Mucosa of descending colon (tissue), 3 donors: ENCODE measurements at regions not wholly inside any gene's neighbourhood (a gene's known extent, or its start where the extent isn't known, plus 50 kb on each side); places are given as distances from the start of the nearest gene placed in this dataset.
"Not testable (repeated sequence)": the region's sequence is repeated elsewhere in the genome, so short reads cannot be mapped to it uniquely, and the experiment has no call there.

Experiments
- ATAC-seq: fragments of 200-7000 bp; cut with Tn5 transposase; one replicate; pipeline ENCODE4 v1.9.1; 2020; ENCODE audit warnings: mild to moderate bottlenecking, moderate library complexity
- DNase-seq, 3 donors: peaks; one replicate each; pipeline ENCODE4 v3.0.0-alpha.2; 2020
- H3K36me3 ChIP-seq: fragments of 200-600 bp; one replicate; pipeline ENCODE4 v1.8.0; 2021; ENCODE audit warnings: low read depth, mild to moderate bottlenecking
- H3K4me1 ChIP-seq: fragments of 200-600 bp; one replicate; pipeline ENCODE4 v1.8.0; 2021; ENCODE audit warnings: low read depth, mild to moderate bottlenecking
- H3K4me3 ChIP-seq: fragments of 200-600 bp; one replicate; pipeline ENCODE4 v1.8.0; 2021; ENCODE audit warnings: mild to moderate bottlenecking
- H3K9me3 ChIP-seq: fragments of 200-600 bp; one replicate; pipeline ENCODE4 v1.8.0; 2021; ENCODE audit warnings: mild to moderate bottlenecking
- intact Hi-C, 2 donors: fragments of 100-400 bp; cut with DNase I in 1 of 2; cut with micrococcal nuclease in 1 of 2; formaldehyde crosslinking; loops; one replicate each; pipeline versions ENCODE4 v1.11.0 to v1.11.1; 2022; cut with DNase I, micrococcal nuclease
- TF ChIP-seq, protein P1 (sequence below): fragments of 200-600 bp; IDR thresholded peaks from one replicate; pipeline ENCODE4 v1.8.0; 2022; ENCODE audit warnings: antibody characterized with exemption, mild to moderate bottlenecking
- donor health status: DM: no; HTN: no; CAD: no; lungs with moderate emphysema.
- donor health status: DM: no; HTN: no; CAD: no.
- donor health status: DM: no; HTN: yes; CAD: no.

DNA sequence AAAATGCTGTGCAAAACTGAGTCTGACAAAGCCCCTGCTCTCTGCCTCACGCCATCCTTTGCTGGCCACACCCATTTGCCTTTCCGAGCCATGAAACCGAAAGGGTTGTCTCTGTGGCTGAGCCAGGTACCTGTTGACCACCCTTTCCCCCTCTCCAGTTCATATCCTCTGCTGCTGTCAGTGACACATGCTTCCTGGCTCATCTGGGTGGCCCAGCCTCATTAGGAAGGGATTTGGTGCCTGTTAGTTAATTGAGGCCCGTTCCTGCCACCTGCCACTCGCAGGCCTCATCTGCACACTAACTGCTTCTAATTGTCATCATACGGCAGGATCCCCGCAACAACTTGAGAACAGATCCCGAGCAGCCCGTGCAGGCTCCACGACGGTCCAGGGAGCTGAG lies 79.2 kb downstream of the OLIG1 start:
- no peak for ATAC-seq
- intact Hi-C loops, result no loop called here
- no peak for DNase-seq
- TF ChIP-seq, protein P1, sequence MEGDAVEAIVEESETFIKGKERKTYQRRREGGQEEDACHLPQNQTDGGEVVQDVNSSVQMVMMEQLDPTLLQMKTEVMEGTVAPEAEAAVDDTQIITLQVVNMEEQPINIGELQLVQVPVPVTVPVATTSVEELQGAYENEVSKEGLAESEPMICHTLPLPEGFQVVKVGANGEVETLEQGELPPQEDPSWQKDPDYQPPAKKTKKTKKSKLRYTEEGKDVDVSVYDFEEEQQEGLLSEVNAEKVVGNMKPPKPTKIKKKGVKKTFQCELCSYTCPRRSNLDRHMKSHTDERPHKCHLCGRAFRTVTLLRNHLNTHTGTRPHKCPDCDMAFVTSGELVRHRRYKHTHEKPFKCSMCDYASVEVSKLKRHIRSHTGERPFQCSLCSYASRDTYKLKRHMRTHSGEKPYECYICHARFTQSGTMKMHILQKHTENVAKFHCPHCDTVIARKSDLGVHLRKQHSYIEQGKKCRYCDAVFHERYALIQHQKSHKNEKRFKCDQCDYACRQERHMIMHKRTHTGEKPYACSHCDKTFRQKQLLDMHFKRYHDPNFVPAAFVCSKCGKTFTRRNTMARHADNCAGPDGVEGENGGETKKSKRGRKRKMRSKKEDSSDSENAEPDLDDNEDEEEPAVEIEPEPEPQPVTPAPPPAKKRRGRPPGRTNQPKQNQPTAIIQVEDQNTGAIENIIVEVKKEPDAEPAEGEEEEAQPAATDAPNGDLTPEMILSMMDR, result no peak
- Histone ChIP-seq H3K36me3 (no peaks in the 10 kb centered on the region), H3K4me1 (no peaks in the 10 kb centered on the region), H3K9me3 (no peaks in the 10 kb centered on the region), H3K4me3 (no peak overlapping the region)

DNA sequence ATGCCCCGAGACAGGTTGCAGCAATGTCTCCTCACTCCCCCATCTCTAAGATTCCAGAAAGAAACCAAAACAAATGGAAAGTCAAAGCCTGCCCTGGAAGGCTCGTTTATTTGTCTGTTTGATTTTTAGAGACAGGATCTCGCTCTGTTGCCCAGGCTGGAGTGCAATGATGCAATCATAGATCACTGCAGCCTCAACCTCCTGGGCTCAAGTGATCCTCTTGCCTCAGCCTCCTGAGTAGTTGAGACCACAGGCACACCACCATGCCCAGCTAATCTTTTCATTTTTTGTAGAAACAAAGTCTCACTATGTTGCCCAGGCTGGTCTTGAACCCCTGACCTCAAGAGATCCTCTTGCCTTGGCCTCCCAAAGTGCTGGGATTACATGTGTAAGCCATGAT lies 78.8 kb upstream of the IFNAR2 start:
- DNase-seq, H3K4me3 ChIP-seq, intact Hi-C loops, H3K9me3 ChIP-seq, ATAC-seq, H3K36me3 ChIP-seq, H3K4me1 ChIP-seq: not testable (repeated sequence)

DNA sequence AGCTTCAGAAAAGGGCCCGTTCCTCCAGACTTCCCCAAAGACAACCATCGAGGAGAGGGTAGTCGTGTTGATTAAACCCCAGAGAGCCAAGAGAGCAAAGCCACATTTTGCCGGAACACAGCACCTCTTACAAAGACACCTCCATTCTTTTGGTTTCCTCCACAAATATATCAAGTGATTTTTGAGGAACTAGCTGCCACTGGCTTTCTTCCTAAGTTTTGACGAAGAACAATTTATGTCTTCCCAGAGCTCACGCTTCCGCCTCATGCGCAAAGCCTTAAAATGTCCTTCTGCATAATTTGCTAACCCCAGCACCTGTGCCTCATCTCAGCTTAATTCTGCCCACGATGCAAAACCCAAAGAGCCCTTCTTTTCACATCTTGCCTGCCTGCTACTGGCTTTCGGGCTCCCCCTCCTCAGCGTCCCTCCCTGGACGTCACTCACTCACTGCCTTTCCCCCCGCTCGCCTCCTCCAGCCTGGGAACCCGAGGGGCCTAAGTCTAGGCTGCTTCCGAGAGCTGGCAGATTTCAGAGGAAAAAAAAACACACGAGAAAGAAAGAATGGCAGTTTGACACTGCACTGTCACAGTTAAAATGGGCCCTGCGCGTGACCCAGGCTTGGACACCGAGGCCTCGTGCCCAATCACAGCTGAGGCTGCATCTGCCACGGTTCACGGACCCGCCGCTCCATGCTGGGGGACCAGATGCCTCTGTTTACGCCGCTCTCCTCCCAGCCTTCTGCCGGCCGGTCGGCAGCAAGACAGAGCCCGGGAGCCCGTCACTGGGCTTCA lies 77.6 kb upstream of the IFNAR2 start:
- ATAC-seq, result no peak
- intact Hi-C loops, result no loop called here
- Histone ChIP-seq H3K9me3 (no peaks in the 10 kb centered on the region), H3K4me1 (no peaks in the 10 kb centered on the region), H3K4me3 (no peak overlapping the region), H3K36me3 (no peaks in the 10 kb centered on the region)
- no peak for DNase-seq
- TF ChIP-seq, protein P1, result no peak

DNA sequence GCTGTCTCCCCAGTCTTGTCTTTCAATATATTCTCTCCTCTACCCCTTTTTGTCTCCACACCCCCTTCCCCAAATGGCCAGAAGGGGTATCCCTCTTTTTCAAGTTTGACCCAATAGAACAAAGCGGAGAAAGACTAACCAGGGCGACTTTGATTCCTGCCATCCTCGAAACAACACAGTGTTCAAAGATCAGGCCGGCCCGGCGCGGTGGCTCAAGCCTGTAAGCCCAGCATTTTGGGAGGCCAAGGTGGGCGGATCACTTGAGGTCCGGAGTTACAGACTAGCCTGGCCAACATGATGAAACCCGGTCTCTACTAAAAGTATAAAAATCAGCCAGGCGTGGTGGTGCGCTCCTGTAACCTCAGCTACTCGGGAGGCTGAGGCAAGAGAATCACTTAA lies 77.0 kb upstream of the IFNAR2 start:
- Histone ChIP-seq H3K9me3 (no peaks in the 10 kb centered on the region), H3K4me1 (no peaks in the 10 kb centered on the region), H3K4me3 (no peak overlapping the region), H3K36me3 (no peaks in the 10 kb centered on the region)
- intact Hi-C loops, result no loop called here
- ATAC-seq (no peak), DNase-seq (no peak)
- TF ChIP-seq, protein P1, result no peak

DNA sequence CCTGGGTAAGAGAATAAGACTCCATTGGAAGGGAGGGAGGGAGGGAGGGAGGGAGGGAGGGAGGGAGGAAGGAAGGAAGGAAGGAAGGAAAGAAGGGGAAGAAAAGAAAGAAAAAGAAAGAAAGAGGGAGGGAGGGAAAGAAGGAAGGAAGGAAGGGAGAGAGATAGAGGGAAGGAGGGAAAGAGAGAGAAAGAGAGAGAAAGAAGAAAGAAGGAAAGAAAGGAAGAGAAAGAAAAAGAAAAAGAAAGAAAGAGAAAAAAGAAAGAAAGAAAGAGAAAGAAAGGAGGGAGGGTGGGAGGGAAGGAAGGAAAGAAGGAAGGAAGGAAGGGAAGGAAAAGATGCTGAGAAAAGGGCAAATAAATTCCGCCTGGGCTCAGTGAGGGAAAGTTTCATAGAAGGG lies 74.7 kb upstream of the IFNAR2 start:
- no peak overlapping the region for H3K4me3 ChIP-seq
- intact Hi-C loops, result no loop called here
- H3K36me3 ChIP-seq, result no peaks in the 10 kb centered on the region
- no peak for DNase-seq
- no peaks in the 10 kb centered on the region for H3K4me1 ChIP-seq
- TF ChIP-seq, protein P1, result no peak
- no peak for ATAC-seq
- peaks cover 7% of the 10 kb centered on the region for H3K9me3 ChIP-seq

DNA sequence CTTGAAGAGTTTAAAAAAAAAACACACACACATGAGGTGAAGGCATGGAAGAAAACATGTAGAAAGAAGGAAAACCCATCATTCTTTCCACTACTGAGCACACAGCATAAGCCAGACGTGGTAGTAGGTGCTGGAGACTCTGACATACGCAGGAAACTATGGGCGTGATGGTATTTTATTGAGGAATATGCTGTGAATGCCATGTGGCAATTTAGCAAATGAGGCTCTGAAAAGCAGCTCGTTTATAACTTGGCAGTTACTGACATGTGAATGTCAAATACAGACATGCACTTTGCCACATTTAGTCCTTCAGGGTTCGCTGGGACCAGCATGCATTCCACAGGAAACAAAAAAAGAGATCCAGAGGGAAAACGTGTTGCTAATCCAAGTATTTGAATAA lies 74.3 kb upstream of the IFNAR2 start:
- TF ChIP-seq, protein P1, result no peak
- Histone ChIP-seq H3K9me3 (peaks cover 7% of the 10 kb centered on the region), H3K36me3 (no peaks in the 10 kb centered on the region), H3K4me1 (no peaks in the 10 kb centered on the region), H3K4me3 (no peak overlapping the region)
- ATAC-seq (no peak), DNase-seq (peak in 1 of 3 donors; percentile 3)
- intact Hi-C loops, result no loop called here
